Neural progenitor cell (in vitro differentiated cells): ENCODE measurements at regions not wholly inside any gene's neighbourhood (a gene's known extent, or its start where the extent isn't known, plus 50 kb on each side); places are given as distances from the start of the nearest gene placed in this dataset.

Experiments
- DNase-seq: peaks from one replicate; pipeline ENCODE4 v3.0.0-alpha.2; 2016; ENCODE audit warnings: low spot score
- H2AFZ ChIP-seq: fragments of 200-600 bp; sonication (generic); replicated peaks from 2 replicates; pipeline ENCODE4 v1.6.1; 2016; ENCODE audit warnings: antibody characterized with exemption
- H3F3A ChIP-seq: fragments of 200-600 bp; sonication (generic); 2 replicates; pipeline ENCODE4 v1.6.1; 2016; ENCODE audit warnings: antibody characterized with exemption, low read depth
- H3K27ac ChIP-seq: fragments of 200-600 bp; sonication (generic); 2 replicates; pipeline ENCODE4 v1.5.1; 2016; ENCODE audit warnings: mild to moderate bottlenecking
- H3K27me3 ChIP-seq: fragments of 200-600 bp; sonication (generic); 2 replicates; pipeline ENCODE4 v1.6.1; 2016; ENCODE audit warnings: mild to moderate bottlenecking, moderate library complexity
- H3K36me3 ChIP-seq: fragments of 200-600 bp; sonication (generic); 2 replicates; pipeline ENCODE4 v1.5.1; 2016
- H3K4me1 ChIP-seq: fragments of 200-600 bp; sonication (generic); 2 replicates; pipeline ENCODE4 v1.6.1; 2016; ENCODE audit warnings: mixed run types
- H3K4me2 ChIP-seq: fragments of 200-600 bp; sonication (generic); 2 replicates; pipeline ENCODE4 v1.6.1; 2016
- H3K4me3 ChIP-seq: fragments of 200-600 bp; sonication (generic); 2 replicates; pipeline ENCODE4 v1.5.1; 2016
- H3K79me2 ChIP-seq: fragments of 200-600 bp; sonication (generic); 2 replicates; pipeline ENCODE4 v1.6.1; 2016; ENCODE audit warnings: low read depth
- H3K9ac ChIP-seq: fragments of 200-600 bp; sonication (generic); 2 replicates; pipeline ENCODE4 v1.6.1; 2016
- H3K9me3 ChIP-seq: fragments of 200-600 bp; sonication (generic); 2 replicates; pipeline ENCODE4 v1.5.1; 2016; ENCODE audit warnings: low read depth
- H4K20me1 ChIP-seq: fragments of 200-600 bp; sonication (generic); 2 replicates; pipeline ENCODE4 v1.6.1; 2016; ENCODE audit warnings: low read depth
- H3K27ac Mint-ChIP-seq: 3 replicates; pipeline ENCODE4 v1.8.0; 2021; ENCODE audit warnings: mixed read lengths
- H3K27me3 Mint-ChIP-seq: 2 replicates; pipeline ENCODE4 v1.8.0; 2022; ENCODE audit warnings: low read depth, mild to moderate bottlenecking, inconsistent platforms, moderate library complexity, mixed read lengths; ENCODE audit not compliant: insufficient read depth
- H3K36me3 Mint-ChIP-seq: 3 replicates; pipeline ENCODE4 v1.8.0; 2021; ENCODE audit warnings: mixed read lengths
- H3K4me1 Mint-ChIP-seq: 3 replicates; pipeline ENCODE4 v1.8.0; 2021; ENCODE audit warnings: mixed read lengths
- H3K4me3 Mint-ChIP-seq: 3 replicates; pipeline ENCODE4 v1.8.0; 2021; ENCODE audit warnings: mild to moderate bottlenecking, moderate library complexity, mixed read lengths
- H3K9me3 Mint-ChIP-seq: 3 replicates; pipeline ENCODE4 v1.8.0; 2020; ENCODE audit warnings: mixed read lengths
- EZH2 ChIP-seq: fragments of 200-600 bp; sonication (generic); IDR thresholded peaks from 2 replicates; pipeline ENCODE4 v1.6.1; 2017; ENCODE audit warnings: antibody characterized with exemption, mild to moderate bottlenecking, moderate library complexity
- EZH2phosphoT487 ChIP-seq: fragments of 200-600 bp; sonication (generic); IDR thresholded peaks from 2 replicates; pipeline ENCODE4 v1.6.1; 2017; ENCODE audit warnings: antibody characterized with exemption
- TF ChIP-seq, protein P1 (sequence below): fragments of 200-600 bp; sonication (generic); IDR thresholded peaks from 2 replicates; pipeline ENCODE4 v1.5.1; 2017; ENCODE audit warnings: antibody characterized with exemption, mild to moderate bottlenecking

DNA sequence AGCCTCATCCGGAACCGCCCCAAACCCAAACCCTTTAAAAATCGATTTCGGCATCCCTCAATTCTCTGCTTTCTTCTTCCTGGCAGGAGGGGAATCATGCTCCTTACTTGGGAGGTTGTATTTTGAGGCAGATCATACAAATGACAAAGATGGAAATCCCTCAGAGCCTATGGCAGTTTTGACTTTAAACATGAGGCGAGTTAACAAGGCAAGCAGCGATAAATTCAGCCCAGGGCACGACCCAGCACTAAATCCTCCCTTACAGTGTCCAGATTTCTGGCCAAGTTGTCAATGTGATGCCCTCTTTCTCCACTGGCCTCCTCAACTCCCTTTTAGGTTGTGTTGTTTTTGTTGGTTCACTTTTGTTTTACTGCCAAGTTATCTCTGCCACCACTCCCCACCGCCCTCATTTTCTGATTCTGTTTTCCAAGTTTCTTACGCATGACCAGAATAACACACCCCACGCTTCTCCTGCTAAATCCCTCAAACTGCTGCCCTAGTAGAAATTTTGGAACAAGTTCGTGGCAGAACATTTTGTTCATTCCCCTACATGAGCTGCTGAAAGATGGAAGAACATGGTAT is 68.3 kb downstream of the CTAGE1 start:
- no peak overlapping the region for H3K4me3 ChIP-seq
- no peak overlapping the region for H2AFZ ChIP-seq
- Mint-ChIP-seq H3K36me3 (no peaks in the 10 kb centered on the region), H3K27me3 (peaks cover 59% of the 10 kb centered on the region), H3K27ac (no peak overlapping the region), H3K4me1 (peaks cover 50% of the 10 kb centered on the region), H3K9me3 (no peaks in the 10 kb centered on the region), H3K4me3 (peak overlapping the region; percentile 81)
- H3K36me3 ChIP-seq, result no peaks in the 10 kb centered on the region
- H4K20me1 ChIP-seq, result peaks cover 32% of the 10 kb centered on the region
- H3K79me2 ChIP-seq, result no peaks in the 10 kb centered on the region
- H3K9me3 ChIP-seq, result no peaks in the 10 kb centered on the region
- peaks cover 12% of the 10 kb centered on the region for H3F3A ChIP-seq
- H3K4me2 ChIP-seq, result peak overlapping the region; percentile 73
- H3K9ac ChIP-seq, result no peak overlapping the region
- H3K27ac ChIP-seq, result no peak overlapping the region
- H3K27me3 ChIP-seq, result peaks cover 100% of the 10 kb centered on the region
- peak; percentile 28 for DNase-seq
- TF ChIP-seq EZH2phosphoT487, result peak; percentile 80
- peak; percentile 86 for TF ChIP-seq EZH2
- TF ChIP-seq, protein P1, sequence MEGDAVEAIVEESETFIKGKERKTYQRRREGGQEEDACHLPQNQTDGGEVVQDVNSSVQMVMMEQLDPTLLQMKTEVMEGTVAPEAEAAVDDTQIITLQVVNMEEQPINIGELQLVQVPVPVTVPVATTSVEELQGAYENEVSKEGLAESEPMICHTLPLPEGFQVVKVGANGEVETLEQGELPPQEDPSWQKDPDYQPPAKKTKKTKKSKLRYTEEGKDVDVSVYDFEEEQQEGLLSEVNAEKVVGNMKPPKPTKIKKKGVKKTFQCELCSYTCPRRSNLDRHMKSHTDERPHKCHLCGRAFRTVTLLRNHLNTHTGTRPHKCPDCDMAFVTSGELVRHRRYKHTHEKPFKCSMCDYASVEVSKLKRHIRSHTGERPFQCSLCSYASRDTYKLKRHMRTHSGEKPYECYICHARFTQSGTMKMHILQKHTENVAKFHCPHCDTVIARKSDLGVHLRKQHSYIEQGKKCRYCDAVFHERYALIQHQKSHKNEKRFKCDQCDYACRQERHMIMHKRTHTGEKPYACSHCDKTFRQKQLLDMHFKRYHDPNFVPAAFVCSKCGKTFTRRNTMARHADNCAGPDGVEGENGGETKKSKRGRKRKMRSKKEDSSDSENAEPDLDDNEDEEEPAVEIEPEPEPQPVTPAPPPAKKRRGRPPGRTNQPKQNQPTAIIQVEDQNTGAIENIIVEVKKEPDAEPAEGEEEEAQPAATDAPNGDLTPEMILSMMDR, result no peak
- H3K4me1 ChIP-seq, result no peaks in the 10 kb centered on the region

DNA sequence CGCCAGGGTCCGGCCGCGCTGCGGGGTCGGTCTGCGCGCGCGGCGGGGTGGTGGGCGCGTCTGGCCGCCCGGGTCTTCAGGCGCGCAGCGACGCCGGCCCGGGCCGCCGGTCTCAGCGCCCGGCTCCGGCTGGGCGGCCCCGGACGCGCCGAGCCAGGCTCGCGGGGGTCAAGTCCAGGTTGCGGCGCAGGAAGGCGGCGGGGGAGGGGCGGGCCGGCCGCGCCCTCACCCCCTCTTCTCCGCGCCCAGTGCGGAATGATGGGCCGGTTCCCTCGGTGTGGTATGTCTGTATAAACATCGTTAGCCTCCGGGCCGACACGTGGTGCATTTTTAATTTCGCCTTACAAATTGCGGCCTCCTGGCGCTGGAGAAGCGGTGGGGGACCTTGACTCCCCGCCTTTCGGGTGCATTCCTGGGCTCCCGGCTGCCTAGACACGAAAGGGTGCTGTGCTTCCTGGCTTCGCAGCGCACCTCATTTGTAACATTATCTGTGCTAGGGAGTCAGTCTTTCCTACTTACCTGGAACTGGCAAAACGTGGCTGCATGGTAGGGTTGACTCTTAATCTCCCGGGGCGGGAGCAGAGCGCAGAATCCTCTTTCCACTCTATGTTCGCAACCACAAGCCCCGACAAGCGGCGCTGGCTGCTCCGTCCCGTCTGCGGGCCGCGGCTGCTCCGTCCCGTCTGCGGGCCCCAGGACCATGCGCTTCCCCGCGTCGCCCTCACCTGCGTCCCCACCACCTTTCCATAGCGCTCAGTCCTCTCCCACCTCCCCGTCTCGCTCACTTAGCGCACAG is 69.0 kb downstream of the CTAGE1 start:
- peak; percentile 68 for DNase-seq
- Mint-ChIP-seq H3K9me3 (no peaks in the 10 kb centered on the region), H3K4me3 (peak overlapping the region; percentile 83), H3K27ac (no peak overlapping the region), H3K4me1 (peaks cover 57% of the 10 kb centered on the region), H3K27me3 (peaks cover 60% of the 10 kb centered on the region), H3K36me3 (no peaks in the 10 kb centered on the region)
- H4K20me1 ChIP-seq, result peaks cover 32% of the 10 kb centered on the region
- no peaks in the 10 kb centered on the region for H3K4me1 ChIP-seq
- H3F3A ChIP-seq, result peaks cover 12% of the 10 kb centered on the region
- peaks cover 100% of the 10 kb centered on the region for H3K27me3 ChIP-seq
- H3K9me3 ChIP-seq, result no peaks in the 10 kb centered on the region
- no peaks in the 10 kb centered on the region for H3K36me3 ChIP-seq
- no peaks in the 10 kb centered on the region for H3K79me2 ChIP-seq
- H3K4me2 ChIP-seq, result peak overlapping the region; percentile 73
- peak overlapping the region; percentile 35 for H3K4me3 ChIP-seq
- no peak overlapping the region for H3K9ac ChIP-seq
- no peak overlapping the region for H3K27ac ChIP-seq
- H2AFZ ChIP-seq, result no peak overlapping the region
- TF ChIP-seq, protein P1, result no peak
- TF ChIP-seq EZH2phosphoT487 (peak; percentile 90), EZH2 (peak; percentile 97)

DNA sequence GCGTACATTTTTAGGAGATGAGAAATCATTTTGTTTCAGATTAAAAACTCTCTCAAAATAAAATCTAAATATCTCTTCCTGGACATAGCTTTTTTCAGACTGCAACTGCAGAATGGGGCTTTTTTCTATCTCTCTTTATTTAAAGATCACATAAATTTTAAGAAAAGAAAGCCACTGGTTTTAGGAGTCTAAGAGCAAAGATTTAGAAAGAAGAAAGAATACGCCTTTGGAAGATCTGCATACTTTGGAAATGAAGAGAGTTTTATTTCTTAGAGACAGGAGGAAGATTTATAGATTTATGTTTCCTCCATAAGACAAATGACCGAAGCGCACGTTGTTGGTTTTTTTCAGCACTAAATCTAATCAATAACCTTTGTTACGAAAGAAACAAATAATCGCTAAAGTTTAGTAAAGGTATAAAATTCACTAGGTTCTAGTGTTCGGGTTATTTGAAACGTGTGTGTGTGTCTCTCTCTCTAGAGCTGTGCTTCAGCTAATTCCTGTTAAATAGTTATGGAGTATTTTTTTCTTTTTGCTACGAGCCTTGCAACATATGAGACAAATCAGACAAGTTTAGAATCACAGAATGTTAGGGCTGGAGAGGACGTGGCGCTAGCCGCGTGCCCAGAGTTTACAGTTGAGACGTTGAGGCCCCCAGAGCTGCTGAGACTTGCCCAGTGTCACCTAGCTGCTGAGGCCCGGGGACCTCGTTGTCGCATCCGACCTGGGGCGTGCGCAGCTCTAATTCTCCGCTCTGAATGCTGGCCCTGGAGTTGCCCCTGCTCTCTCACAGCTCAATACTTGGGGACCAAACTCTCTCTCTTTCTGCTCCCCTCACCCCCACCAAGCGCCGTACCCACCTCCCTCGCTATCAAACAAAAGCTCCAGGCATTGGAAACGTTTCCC is 69.9 kb downstream of the CTAGE1 start:
- H3K27ac Mint-ChIP-seq, result no peak overlapping the region
- Histone ChIP-seq H3K27me3 (peaks cover 100% of the 10 kb centered on the region), H3K79me2 (no peaks in the 10 kb centered on the region), H4K20me1 (peaks cover 32% of the 10 kb centered on the region), H3K4me2 (peak overlapping the region; percentile 73), H3K4me3 (peak overlapping the region; percentile 35), H3K9me3 (no peaks in the 10 kb centered on the region), H3K27ac (no peak overlapping the region), H3K9ac (no peak overlapping the region), H3K4me1 (no peaks in the 10 kb centered on the region), H2AFZ (no peak overlapping the region), H3F3A (peaks cover 12% of the 10 kb centered on the region), H3K36me3 (no peaks in the 10 kb centered on the region)
- peak; percentile 73 for TF ChIP-seq EZH2phosphoT487
- peak; percentile 72 for TF ChIP-seq EZH2
- TF ChIP-seq, protein P1, result no peak
- peak overlapping the region; percentile 83 for H3K4me3 Mint-ChIP-seq
- H3K4me1 Mint-ChIP-seq, result peaks cover 62% of the 10 kb centered on the region
- no peak for DNase-seq
- no peaks in the 10 kb centered on the region for H3K36me3 Mint-ChIP-seq
- no peaks in the 10 kb centered on the region for H3K9me3 Mint-ChIP-seq
- peaks cover 60% of the 10 kb centered on the region for H3K27me3 Mint-ChIP-seq
